ENCODE measurements at regions not wholly inside any gene's neighbourhood (a gene's known extent, or its start where the extent isn't known, plus 50 kb on each side); places are given as distances from the start of the nearest gene placed in this dataset.
"Not testable (repeated sequence)": the region's sequence is repeated elsewhere in the genome, so short reads cannot be mapped to it uniquely, and the experiment has no call there.

DNA sequence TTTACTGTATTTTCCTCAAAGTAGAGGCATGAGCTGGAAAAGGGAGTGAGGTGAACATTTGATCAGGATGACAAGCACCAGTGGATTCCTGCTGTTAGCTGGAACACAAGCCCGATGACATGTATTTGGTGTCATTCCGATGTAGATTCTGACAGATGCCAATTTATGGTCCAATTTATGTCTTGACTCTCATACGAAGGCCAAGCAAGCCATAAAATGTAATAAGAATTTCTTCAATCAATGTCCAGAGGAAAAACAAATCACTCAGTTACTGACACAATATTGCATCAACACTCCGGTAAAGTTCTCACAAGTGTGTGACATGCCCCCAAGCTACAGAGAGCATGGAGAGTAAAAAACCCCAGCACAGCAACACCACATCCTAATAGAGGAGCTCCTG is 138.3 kb upstream of the ZNF521 start:
- DNase-seq (ENCODE audit: low spot score), result no peak

DNA sequence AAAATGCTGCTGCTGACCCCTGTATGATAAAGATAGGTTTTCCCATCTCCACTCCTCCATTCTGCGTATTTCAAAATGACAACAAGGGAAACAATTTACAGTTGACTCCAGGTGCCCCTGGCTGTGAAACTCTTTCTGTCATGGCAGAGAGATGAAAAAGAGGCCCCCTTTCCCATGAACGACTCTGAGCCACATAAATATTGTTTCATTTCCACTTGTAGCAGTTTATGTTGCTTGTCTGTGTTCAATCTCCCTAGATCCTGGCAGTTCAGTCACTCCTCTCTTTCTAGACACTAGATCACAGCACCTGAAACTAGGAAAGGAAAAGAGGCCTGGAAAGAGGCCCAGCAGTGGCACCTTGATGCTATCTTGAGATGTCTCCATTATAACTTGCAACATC is 121.0 kb upstream of the ZNF521 start:
- DNase-seq (ENCODE audit: low spot score), result no peak

GRCh38 chr18:25470756-25471524 is 119.0 kb upstream of the ZNF521 start:
- not testable (repeated sequence) for DNase-seq (ENCODE audit: low spot score)

GRCh38 chr18:25470062-25470461 is 118.1 kb upstream of the ZNF521 start:
- no peak for DNase-seq (ENCODE audit: low spot score)

DNA sequence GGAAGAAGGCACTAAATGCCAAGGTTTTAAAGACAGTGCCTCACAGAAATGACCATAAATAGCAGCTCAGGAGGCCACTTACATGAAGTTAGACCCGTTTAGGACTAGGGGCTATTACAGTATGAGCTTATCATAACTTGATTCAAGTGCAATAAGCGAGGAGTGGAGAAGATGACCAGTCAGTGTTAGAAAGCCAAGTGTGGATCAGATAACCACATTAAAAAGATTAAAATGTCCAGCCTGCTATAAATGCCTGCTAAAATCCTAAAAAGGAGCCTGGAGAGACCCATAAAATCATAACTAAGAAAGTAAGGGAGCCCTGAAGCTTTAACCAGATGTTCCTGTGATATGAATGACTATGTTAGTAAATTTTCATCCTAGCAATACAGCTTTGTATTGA is 117.5 kb upstream of the ZNF521 start:
- DNase-seq (ENCODE audit: low spot score), result no peak

GRCh38 chr18:25467226-25467987 is 115.4 kb upstream of the ZNF521 start:
- DNase-seq (ENCODE audit: low spot score), result no peak

DNA sequence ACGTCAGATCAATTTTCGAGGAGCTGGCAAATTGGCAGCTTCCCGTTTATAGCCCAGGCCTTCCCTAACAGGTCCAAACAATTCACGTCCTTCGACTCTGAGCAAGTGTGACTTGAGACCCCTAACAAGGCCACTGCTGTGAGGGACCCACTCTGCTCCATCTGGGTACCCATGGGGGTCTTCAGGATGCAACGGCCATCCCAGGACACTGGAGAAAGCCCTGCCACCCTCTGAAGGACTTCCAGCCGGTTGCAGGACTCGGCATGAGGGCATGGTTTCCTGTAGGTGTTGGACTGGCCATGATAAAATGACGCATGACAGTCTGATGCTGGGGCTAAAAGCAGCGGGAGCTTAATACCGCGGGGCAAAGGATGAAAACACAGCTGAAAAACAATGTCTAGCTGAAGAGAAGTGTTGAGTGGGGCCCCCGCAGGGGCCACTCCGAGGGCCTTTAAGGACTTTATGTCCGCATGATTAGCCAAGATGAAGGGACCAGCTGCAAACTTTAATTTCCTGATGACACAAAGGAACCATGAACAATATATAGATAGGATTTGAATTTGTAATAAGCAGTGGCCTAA is 113.3 kb upstream of the ZNF521 start:
- no peak for DNase-seq (ENCODE audit: low spot score)

- no peak for DNase-seq (ENCODE audit: low spot score)
Measured at GRCh38 chr18:25464227-25464626, 112.3 kb upstream of the ZNF521 start.

DNA sequence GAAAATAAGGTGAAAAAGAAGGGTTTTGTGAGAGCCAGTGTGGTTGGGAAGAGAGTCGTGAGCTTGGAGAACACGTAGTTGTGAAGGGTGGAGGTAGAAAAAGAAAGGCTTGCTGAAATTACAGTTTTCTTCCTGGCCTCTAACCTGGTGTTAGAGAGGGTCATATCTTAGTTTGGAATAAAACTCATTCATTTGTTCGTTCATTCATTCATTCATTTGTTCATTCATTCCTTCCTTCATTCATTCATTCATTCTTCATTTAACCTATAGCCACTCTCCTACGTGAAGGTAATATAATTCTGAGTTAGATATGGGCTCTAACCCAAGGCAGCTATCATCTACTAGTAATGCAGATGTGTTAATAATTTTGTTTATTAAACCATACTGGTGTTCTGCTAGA is 111.8 kb upstream of the ZNF521 start:
- DNase-seq (ENCODE audit: low spot score), result no peak

DNA sequence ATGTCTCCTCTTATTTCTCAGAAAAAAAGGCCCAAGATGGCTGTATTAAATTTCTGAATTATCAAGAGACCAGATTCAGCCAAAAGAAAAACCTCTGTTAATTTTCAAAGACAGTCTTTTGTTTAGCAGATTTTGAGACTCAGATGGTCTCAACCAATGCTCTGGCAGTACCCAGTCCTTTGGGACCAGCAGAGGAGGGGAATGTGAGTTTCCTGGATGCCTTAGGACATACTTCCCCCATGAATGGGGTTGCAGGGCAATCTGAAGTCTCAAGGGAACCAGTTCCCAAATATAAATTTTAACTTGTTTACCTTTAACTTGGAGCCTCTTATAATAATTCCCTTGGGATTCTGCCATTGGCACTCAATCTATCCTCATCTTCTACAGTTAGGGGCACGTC is 107.8 kb upstream of the ZNF521 start:
- no peak for DNase-seq (ENCODE audit: low spot score)

DNA sequence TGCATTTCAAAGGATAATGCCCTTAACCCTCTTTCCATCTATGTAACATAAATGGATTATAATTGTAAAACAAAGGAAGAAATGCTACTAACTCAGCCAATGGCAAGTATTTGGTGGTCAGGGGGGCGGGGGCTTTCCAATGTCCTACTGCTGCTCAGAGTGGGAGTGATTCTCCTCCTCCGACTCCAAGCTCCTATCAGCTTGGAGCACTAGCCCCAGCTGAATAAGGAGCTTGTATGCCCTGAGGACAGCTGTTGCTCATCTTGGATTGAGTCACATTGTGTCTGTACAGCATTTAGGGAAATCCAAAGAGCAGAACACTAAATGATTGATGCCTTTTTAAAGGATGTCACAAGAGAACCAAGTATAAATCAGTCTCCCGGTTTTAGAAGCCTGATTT is 105.6 kb upstream of the ZNF521 start:
- DNase-seq (ENCODE audit: low spot score), result no peak

DNA sequence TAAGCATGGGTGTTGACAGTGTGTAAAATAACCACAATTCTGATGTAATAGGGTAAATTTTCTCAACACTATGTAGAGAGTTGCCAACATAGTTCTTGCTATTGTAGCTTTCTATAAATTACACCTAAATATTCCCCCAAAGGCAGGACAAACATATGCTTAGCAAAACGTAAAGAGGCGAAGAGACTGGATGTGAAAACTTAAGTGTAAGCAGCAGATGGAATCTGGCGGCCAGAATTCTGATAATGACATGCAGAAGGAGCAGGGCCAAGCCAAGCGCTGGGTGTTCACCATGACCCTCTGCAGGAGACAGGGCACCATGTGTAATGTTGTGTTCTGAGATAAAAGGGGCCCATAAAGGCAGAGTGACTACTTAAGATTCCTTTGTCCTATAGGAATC is 105.2 kb upstream of the ZNF521 start:
- DNase-seq (ENCODE audit: low spot score), result no peak

GRCh38 chr18:25456334-25457010 is 104.5 kb upstream of the ZNF521 start:
- no peak for DNase-seq (ENCODE audit: low spot score)

- no peak for DNase-seq (ENCODE audit: low spot score)
Measured at GRCh38 chr18:25455646-25456045, 103.7 kb upstream of the ZNF521 start.

GRCh38 chr18:25455159-25455558 is 103.2 kb upstream of the ZNF521 start:
- DNase-seq (ENCODE audit: low spot score), result no peak

DNA sequence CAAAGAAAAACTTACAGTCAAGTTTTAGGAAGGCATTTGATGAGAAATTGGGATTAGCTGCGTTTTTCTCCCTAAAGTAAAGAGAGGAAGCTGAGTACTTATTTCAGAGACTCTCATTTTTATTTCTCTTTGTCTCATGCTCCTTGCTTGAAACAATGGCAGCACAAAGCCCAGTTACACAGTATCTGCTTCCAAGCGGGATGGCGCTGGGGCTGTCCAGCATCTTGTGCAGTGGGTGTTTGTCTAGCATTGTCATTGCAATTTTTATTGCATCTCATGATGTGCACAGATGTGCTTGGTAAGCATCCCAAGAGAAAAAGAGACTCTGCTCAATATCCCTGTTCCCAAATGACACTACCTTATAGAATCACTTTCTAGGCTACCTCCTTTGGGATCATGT is 102.8 kb upstream of the ZNF521 start:
- DNase-seq (ENCODE audit: low spot score), result no peak

DNA sequence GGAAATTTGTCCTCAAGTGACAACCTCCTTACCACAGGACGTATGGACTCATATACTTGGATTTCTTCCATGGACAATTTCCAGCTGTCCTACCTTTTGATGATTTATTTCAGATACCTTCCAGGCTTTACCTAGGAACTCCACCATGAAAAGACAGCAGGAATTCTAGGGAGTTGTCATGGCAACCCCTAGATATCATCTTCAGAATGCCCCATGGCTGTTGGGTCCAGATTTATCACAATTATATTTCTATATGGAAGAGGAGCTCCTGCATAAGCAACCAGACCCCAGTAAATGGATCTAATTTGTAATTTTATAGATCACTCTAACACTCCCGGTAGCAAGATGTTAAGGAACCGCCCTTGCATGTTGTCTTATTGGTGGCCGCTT is 102.3 kb upstream of the ZNF521 start:
- DNase-seq (ENCODE audit: low spot score), result no peak

DNA sequence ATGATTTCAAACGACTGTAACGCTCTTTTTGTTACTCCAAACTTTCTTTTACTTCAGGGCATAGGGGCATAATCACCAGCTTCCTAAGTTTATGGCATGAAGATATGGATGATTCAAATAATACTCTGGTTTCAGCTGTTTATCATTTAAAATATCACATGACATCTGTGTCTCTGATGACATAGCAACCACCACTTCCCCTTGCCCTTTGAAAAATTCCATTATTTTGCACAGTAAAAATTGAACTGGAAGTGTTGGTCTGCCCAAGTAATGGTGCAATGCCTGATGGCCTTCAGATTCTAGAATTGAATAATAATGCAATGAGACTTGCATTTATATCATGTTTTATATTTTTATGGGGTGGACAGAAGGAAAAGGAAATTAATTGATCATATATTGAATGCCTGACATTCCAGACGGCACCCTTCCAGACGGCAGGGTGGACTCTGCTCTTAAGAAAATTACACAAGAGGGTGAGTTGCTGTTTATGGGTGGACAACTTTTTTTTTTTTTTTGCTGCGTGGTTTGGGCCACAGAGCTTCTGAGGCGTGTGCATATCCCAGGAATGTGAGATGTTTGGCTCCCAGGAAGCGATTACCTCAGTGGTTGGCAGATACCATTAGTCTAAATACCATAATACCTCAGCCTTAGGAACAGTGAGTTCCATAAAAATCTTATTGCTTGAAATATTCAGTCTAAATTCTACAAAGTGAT is 101.7 kb upstream of the ZNF521 start:
- no peak for DNase-seq (ENCODE audit: low spot score)

- DNase-seq (ENCODE audit: low spot score), result no peak
Measured at GRCh38 chr18:25451077-25451658, 99.2 kb upstream of the ZNF521 start.

DNA sequence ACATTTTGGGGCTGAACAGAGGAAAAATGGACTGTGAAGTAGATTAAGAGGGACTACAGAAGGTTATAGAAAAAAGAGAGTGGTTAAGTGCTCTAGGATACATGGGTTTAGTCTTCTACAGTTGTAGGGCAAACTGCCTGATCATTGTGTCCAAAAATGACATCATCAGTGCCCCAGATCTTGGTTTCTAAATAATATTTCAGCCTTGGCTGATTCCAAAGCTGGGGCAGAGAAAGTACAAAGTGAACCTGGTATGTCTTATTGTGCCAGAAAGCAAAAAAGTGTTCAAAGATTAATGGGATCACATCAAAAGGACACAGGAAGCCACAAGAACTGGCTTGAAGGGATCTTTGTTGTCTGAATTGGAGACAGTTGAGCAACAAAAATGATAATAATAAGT is 97.1 kb upstream of the ZNF521 start:
- no peak for DNase-seq (ENCODE audit: low spot score)

DNA sequence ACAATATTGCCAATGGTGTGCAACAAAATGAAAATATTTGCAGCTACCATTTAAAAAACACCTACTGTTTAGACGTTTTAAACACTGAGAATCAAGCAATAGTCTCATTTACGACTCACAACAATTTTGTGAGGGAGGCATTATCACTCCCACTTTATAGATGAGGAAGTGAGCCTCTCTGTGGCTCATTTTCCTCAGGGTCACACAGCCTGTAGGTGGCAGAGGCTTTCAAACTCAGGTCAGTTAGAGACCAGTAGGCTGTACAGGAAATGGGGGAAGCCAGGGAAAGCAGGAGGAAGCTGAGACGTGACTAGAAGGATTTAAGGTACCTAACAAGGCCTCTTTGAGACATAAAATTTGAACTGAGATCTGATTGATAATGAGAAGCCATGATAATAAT is 95.0 kb upstream of the ZNF521 start:
- no peak for DNase-seq (ENCODE audit: low spot score)

GRCh38 chr18:25445430-25445829 is 93.5 kb upstream of the ZNF521 start:
- DNase-seq (ENCODE audit: low spot score), result no peak

Measured in A172 (cell line).